Epithelial cell of esophagus (primary cell): ENCODE measurements at regions not wholly inside any gene's neighbourhood (a gene's known extent, or its start where the extent isn't known, plus 50 kb on each side); places are given as distances from the start of the nearest gene placed in this dataset.
"Not testable (repeated sequence)": the region's sequence is repeated elsewhere in the genome, so short reads cannot be mapped to it uniquely, and the experiment has no call there.

Experiments used
- DNase-seq: peaks from one replicate; pipeline ENCODE4 v3.0.0; 2010; ENCODE audit warnings: low read depth
- H3K4me3 ChIP-seq: 2 replicates; pipeline ENCODE4 v1.5.1; 2011; ENCODE audit warnings: mild to moderate bottlenecking, low read length, control low read depth
- TF ChIP-seq, protein P1 (sequence below): IDR thresholded peaks from 2 replicates; pipeline ENCODE4 v1.5.1; 2011; ENCODE audit warnings: low read depth, mild to moderate bottlenecking, low read length, control low read depth, inconsistent platforms; ENCODE audit not compliant: insufficient read depth; ENCODE audit errors: missing control alignments

DNA sequence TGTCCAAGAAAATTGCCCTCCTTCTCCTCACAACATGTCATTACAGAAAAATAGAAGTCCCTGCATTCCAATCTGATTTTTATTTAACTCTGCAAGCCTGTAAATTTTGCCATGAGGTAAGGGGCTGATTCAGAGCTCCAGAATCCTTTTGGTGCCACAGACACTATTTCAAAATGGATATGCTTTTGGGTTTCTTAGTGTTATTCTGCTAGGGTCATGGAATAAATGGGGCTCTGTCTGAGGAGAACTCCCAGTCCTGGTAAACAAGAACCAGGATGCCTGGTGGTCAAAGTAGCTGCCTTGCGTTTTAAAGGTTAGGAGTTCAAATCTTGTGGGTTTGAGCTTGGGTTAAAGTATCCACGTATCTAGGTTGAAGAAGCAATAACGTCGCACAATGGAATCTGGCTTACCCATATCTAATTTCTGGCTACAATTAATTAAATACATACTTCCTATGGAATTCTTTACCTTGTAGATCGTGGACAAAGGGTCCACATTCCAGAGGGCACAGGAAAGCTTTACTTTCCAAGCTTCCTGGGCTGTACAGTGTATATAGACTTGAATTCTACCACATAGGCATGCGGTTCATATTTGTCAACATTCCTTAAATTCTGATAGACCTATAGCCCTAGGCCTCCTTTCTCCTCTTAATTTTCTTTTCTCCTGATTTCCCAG lies 98.0 kb upstream of the CDC42BPA start:
- no peak for DNase-seq
- TF ChIP-seq, protein P1, sequence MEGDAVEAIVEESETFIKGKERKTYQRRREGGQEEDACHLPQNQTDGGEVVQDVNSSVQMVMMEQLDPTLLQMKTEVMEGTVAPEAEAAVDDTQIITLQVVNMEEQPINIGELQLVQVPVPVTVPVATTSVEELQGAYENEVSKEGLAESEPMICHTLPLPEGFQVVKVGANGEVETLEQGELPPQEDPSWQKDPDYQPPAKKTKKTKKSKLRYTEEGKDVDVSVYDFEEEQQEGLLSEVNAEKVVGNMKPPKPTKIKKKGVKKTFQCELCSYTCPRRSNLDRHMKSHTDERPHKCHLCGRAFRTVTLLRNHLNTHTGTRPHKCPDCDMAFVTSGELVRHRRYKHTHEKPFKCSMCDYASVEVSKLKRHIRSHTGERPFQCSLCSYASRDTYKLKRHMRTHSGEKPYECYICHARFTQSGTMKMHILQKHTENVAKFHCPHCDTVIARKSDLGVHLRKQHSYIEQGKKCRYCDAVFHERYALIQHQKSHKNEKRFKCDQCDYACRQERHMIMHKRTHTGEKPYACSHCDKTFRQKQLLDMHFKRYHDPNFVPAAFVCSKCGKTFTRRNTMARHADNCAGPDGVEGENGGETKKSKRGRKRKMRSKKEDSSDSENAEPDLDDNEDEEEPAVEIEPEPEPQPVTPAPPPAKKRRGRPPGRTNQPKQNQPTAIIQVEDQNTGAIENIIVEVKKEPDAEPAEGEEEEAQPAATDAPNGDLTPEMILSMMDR: no peak
- H3K4me3 ChIP-seq: no peak overlapping the region

DNA sequence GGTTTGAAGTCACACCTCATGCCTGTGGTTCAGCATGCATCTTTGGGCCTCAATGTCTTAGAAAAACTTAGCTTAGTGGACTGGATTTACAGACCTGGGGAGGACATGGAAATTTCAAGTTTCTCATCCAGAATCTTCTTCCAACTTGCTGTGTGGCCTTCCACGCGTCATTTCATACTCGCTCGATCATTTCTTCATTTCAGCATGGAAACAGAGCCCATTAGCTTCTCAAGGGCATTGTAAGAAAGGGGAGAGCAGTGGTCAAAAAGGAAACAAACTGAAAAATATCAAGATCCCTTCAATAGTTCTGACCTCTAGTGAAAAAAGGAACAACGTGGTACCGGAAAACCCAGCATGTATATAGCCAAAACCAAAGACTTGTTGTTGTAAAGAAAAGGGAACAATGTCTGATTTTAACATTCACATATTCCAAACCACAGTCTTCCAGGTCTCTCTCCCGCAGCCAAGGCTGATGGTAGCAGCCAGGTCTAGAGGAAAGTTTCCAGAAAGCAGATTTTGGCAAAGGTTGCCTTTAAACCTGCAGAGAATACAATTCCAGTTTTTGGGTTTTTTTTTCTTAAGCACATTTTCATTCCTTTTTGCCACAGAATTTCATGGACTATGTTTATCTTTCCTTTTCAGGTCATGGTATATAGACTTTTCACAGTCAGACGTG lies 97.0 kb upstream of the CDC42BPA start:
- no peak overlapping the region for H3K4me3 ChIP-seq
- DNase-seq: no peak
- TF ChIP-seq, protein P1: no peak

DNA sequence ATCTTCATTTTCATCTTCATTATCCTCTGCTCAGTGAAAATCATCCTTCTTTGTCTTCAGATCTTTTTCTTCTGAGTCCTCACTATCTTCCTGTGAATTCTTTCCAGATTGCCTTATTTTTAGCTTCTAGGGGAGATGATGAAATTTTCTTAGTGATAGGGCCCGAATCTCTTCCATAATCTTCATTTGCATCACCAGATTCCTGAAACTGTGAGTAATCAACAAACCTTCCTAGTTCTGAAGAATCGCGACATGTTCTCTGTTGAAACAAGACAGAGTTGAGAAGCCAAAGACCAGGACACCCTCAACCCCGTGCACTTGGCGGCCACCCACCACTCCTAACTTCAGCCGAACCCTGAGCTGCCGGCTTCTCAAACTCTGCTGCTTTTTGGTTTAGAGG lies 92.8 kb upstream of the CDC42BPA start:
- H3K4me3 ChIP-seq: no peak overlapping the region
- TF ChIP-seq, protein P1: no peak
- DNase-seq: peak; percentile 39

DNA sequence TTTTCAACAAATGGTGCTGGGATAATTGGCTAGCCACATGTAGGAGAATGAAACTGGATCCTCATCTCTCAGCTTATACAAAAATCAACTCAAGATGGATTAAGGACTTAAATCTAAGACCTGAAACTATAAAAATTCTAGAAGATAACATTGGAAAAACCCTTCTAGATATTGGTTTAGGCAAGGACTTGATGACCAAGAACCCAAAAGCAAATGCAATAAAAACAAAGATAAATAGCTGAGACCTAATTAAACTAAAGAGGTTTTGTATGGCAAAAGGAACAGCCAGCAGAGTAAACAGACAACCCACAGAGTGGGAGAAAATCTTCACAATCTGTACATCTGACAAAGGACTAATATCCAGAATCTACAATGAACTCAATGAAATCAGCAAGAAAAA lies 88.0 kb upstream of the CDC42BPA start:
- H3K4me3 ChIP-seq, DNase-seq: not testable (repeated sequence)

DNA sequence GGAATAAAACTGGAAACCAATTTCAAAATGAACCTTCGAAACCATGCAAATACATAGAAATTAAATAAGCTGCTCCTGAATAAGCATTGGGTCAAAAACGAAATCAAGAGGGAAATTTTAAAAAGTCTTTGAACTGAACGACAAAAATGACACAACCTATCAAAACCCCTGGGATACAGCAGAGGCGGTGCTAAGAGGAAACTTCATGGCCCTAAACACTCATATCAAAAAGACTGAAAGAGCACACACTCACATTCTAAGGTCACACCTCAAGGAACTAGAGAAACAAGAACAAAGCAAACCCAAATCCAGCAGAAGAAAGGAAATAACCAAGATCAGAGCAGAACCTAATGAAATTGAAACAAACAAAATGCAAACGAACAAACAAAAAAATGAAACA lies 85.2 kb upstream of the CDC42BPA start:
- H3K4me3 ChIP-seq: no peak overlapping the region
- TF ChIP-seq, protein P1: no peak
- no peak for DNase-seq

DNA sequence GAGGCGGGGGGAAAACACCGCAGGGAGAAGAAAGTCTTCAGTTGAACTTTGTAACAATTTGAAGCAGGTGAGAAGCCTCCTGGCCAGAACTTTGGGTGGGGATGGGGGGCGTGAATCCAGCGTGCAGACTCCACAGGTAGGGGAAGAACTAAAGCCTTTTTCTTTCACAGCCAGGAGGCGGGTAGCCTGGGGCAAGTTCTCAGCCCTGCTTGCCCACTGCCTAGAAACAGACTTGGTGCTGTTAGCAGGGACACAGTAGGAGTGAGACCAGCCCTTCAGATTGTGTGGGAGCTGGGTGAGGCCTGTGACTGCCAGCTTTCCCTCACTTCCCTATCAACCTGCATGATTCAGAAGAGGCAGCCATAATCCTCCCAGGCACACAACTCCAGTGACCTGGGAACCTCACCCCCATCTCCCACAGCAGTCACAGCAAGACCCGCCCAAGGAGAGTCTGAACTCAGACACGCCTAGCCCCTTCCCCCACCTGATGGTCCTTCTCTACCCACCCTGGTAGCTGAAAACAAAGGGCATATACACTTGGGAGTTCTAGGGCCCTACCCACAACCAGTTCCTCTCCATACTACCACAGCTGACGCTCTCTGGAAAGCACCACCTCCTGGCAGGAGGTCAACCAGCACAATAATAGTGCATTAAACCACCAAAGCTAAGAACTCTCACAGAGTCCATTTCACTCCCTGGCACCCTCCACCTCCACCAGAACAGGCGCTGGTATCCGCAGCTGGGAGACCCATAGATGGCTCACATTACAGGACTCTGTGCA lies 83.5 kb upstream of the CDC42BPA start:
- TF ChIP-seq, protein P1: no peak
- no peak overlapping the region for H3K4me3 ChIP-seq
- peak; percentile 18 for DNase-seq

DNA sequence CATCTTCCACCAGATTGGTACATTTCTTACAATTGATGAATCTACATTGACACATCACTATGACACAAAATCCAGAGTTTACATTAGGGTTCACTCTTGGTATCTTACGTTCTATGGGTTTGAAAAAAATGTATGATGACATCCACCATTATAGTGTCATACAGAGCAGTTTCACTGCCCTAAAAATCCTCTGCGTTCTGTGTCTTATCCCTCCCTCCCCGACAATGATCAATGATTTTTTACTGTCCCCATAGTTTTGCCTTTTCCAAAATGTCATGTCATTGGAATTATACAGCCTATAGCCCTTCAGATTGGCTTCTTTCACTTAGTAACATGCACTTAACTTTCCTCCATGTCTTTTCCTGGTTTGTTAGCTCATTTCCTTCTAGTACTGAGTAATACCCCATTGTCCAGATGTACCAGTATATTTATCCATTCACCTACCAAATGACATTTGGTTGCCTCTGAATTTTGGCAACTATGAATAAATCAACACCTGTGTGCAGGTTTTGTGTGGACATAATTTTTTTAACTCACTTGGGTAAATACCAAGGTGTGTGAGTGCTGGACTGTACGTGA lies 80.9 kb upstream of the CDC42BPA start:
- no peak overlapping the region for H3K4me3 ChIP-seq
- no peak for DNase-seq
- TF ChIP-seq, protein P1: no peak
